ENCODE measurements at regions not wholly inside any gene's neighbourhood (a gene's known extent, or its start where the extent isn't known, plus 50 kb on each side); places are given as distances from the start of the nearest gene placed in this dataset.

- DNase-seq (ENCODE audit: low read depth in 4 of 6, low spot score in 6 of 6), result peak in 1 of 6 donors; percentile 16
- Histone ChIP-seq H3K36me3 (ENCODE audit: control insufficient read depth, insufficient read depth, low read length) (no peaks in the 10 kb centered on the region), H3K4me3 (ENCODE audit: low read depth, low read length) (no peak overlapping the region), H3K4me1 (ENCODE audit: control insufficient read depth, insufficient read depth, low read length) (no peaks in the 10 kb centered on the region), H3K27ac (ENCODE audit: low read depth, low read length) (no peak overlapping the region), H3K27me3 (ENCODE audit: control insufficient read depth, insufficient read depth, low read length) (peaks cover 2% of the 10 kb centered on the region), H3K9me3 (ENCODE audit: control insufficient read depth, insufficient read depth, low read length) (no peaks in the 10 kb centered on the region)
- 47% methylated on average over 7 of the region's 10 CpGs for WGBS (ENCODE audit: insufficient coverage)
These were observed 138.9 kb upstream of the MID1 start for GRCh38 chrX:10759141-10759799.

DNA sequence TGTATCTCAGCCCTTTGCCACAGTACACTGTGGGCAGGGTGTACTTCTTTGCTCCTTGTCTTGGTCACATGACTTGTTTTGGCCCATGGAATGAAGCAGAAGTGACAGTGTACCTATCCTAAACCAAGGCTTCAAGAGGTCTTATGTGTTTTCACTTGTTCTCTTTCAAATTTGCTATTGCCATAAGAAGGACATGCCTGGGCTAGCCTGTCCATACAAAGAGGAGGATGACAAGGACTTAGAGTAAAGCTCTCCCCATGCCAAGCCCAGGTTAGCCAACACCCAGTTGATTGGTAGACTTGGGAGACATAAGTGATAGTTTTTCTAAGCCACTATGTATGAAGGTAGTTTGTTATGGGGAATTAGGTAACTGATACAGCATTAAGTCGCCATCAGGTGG, 141.1 kb upstream of the MID1 start:
- Histone ChIP-seq H3K4me3 (ENCODE audit: low read depth, low read length) (no peak overlapping the region), H3K36me3 (ENCODE audit: control insufficient read depth, insufficient read depth, low read length) (no peaks in the 10 kb centered on the region), H3K27ac (ENCODE audit: low read depth, low read length) (no peak overlapping the region), H3K4me1 (ENCODE audit: control insufficient read depth, insufficient read depth, low read length) (no peaks in the 10 kb centered on the region), H3K27me3 (ENCODE audit: control insufficient read depth, insufficient read depth, low read length) (peaks cover 2% of the 10 kb centered on the region), H3K9me3 (ENCODE audit: control insufficient read depth, insufficient read depth, low read length) (no peaks in the 10 kb centered on the region)
- DNase-seq (ENCODE audit: low read depth in 4 of 6, low spot score in 6 of 6), result no peak
- WGBS (ENCODE audit: insufficient coverage), result no CpG with 5 or more reads among the region's 1 CpG

DNA sequence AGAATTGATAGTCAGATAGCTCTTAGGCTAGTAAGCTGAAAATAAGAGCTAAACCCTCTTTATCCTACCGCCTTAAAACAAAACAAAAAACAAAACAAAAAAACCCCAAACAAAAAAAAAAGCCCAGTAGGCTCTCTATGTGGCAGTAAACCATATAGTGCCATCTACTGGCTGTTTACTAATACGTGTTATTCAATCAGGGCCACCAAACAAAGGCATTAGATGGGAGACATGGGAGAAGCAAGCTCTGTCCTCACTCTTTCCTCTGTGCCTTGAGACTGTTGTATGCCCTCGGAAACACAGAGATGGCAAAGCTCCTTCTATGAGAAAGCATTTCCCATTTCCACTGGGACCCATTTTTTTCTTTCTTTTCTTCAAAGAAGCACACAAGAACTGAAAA, 148.8 kb upstream of the MID1 start:
- Histone ChIP-seq H3K36me3 (ENCODE audit: control insufficient read depth, insufficient read depth, low read length) (no peaks in the 10 kb centered on the region), H3K27me3 (ENCODE audit: control insufficient read depth, insufficient read depth, low read length) (no peaks in the 10 kb centered on the region), H3K4me1 (ENCODE audit: control insufficient read depth, insufficient read depth, low read length) (no peaks in the 10 kb centered on the region), H3K9me3 (ENCODE audit: control insufficient read depth, insufficient read depth, low read length) (no peaks in the 10 kb centered on the region), H3K4me3 (ENCODE audit: low read depth, low read length) (peak overlapping the region; percentile 9), H3K27ac (ENCODE audit: low read depth, low read length) (peak overlapping the region; percentile 81)
- 21% methylated on average over 2 of the region's 3 CpGs for WGBS (ENCODE audit: insufficient coverage)
- DNase-seq (ENCODE audit: low read depth in 4 of 6, low spot score in 6 of 6), result peak in 2 of 6 donors; percentile 53 to 62

DNA sequence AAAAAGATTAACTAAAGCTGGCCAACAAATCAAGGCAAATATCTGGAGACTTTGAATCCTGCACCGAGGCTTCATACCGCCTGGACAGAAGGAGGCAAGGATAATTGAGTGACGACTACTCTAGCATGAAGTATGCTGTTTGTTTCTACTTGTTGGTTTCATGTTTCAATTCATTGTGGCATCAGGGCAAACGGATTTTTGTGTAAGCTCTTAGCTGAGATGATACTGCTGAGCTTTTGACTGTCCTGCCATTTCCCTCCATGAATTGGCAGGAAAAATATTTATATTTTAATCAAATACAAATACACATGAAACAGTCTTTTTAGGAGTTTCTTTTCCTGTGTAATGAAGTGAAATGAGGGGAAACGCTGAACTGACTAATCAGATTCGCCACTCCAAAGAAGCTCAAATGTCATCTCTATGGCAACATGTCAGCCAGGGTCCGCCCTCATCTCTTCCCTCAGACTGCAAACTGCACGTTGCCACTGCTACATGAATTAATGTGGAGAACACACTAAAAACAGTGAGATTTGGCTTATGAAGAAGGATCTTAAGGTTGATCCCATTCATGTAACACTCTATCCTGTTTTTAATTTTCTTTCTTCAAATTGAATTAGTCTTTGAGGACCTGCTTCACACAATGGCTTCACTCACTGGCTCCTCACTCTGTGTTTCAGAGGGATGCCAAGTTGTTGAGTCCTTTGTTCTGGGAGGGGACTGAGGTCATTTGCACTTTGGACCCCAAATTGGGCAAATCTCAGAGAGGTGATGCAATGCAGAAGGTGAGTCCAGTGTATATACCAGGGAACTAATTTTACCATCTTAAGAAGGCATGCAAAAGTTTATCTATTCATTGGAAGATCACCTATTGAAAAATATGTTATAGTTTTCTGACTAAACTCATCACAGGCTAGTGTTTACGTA, 149.6 kb upstream of the MID1 start:
- H3K27me3 ChIP-seq (ENCODE audit: control insufficient read depth, insufficient read depth, low read length), result no peaks in the 10 kb centered on the region
- no peaks in the 10 kb centered on the region for H3K36me3 ChIP-seq (ENCODE audit: control insufficient read depth, insufficient read depth, low read length)
- WGBS (ENCODE audit: insufficient coverage), result 22% methylated on average over 4 of the region's 9 CpGs
- no peaks in the 10 kb centered on the region for H3K9me3 ChIP-seq (ENCODE audit: control insufficient read depth, insufficient read depth, low read length)
- H3K27ac ChIP-seq (ENCODE audit: low read depth, low read length), result peak overlapping the region; percentile 81
- no peaks in the 10 kb centered on the region for H3K4me1 ChIP-seq (ENCODE audit: control insufficient read depth, insufficient read depth, low read length)
- DNase-seq (ENCODE audit: low read depth in 4 of 6, low spot score in 6 of 6), result peak in 3 of 6 donors; percentile 31 to 81 (median 76)
- H3K4me3 ChIP-seq (ENCODE audit: low read depth, low read length), result peak overlapping the region; percentile 9

DNA sequence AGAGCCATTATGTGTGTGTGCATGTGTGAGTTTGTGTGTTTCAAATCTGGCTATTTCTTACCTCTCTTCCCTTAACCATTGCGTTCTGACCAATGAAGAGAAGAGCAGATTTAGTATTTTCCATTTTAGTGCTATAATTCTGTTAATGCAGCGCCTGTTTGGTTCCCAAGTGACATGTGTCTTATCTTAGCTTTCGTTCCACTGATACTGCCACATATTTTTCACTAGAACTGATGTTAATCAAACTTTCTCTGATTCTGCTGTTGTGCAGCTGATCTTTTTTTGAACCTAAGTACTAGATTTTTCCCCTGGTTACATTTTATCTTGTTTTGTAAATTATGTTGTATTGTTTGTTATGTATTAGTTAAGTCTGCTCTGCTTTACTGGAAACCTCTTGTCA, 152.9 kb upstream of the MID1 start:
- Histone ChIP-seq H3K36me3 (ENCODE audit: control insufficient read depth, insufficient read depth, low read length) (no peaks in the 10 kb centered on the region), H3K4me1 (ENCODE audit: control insufficient read depth, insufficient read depth, low read length) (no peaks in the 10 kb centered on the region), H3K9me3 (ENCODE audit: control insufficient read depth, insufficient read depth, low read length) (no peaks in the 10 kb centered on the region), H3K27ac (ENCODE audit: low read depth, low read length) (no peak overlapping the region), H3K4me3 (ENCODE audit: low read depth, low read length) (no peak overlapping the region), H3K27me3 (ENCODE audit: control insufficient read depth, insufficient read depth, low read length) (no peaks in the 10 kb centered on the region)
- WGBS (ENCODE audit: insufficient coverage), result no CpG with 5 or more reads among the region's 3 CpGs
- DNase-seq (ENCODE audit: low read depth in 4 of 6, low spot score in 6 of 6), result no peak

DNA sequence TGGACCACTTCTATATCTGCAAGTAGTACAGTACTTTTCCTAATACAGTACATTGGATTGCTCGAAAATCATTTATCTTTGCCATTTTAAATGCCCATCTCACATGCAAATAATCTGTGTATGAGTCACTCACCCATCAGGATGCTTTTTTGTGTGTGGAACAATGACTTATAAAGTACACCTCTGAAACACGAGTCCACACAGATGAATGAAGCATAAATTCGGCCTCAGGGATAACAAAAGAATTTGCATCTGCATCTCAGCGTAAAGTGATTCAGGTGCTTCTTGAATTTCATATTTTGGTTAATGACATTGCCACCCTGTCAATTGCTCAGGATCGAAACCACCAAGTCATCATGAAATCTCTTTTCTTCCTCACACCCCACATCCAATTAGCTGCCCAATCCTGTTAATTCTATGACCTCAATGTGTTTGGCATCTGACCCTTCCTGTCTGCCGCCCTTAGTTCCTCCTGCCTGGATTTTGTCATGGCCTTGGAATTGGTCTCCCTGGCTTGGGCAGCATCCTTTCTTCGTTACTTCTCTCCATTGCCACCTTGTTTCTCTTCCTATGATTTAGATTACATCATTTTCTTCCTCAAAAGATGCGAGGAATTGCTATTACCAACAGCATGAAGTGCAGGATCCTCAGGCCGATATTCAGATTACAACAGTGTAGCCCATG, 161.6 kb upstream of the MID1 start:
- Histone ChIP-seq H3K36me3 (ENCODE audit: control insufficient read depth, insufficient read depth, low read length) (no peaks in the 10 kb centered on the region), H3K27me3 (ENCODE audit: control insufficient read depth, insufficient read depth, low read length) (peaks cover 4% of the 10 kb centered on the region), H3K4me3 (ENCODE audit: low read depth, low read length) (no peak overlapping the region), H3K4me1 (ENCODE audit: control insufficient read depth, insufficient read depth, low read length) (no peaks in the 10 kb centered on the region), H3K9me3 (ENCODE audit: control insufficient read depth, insufficient read depth, low read length) (no peaks in the 10 kb centered on the region), H3K27ac (ENCODE audit: low read depth, low read length) (no peak overlapping the region)
- WGBS (ENCODE audit: insufficient coverage), result 65% methylated on average over 6 of the region's 9 CpGs
- no peak for DNase-seq (ENCODE audit: low read depth in 4 of 6, low spot score in 6 of 6)

DNA sequence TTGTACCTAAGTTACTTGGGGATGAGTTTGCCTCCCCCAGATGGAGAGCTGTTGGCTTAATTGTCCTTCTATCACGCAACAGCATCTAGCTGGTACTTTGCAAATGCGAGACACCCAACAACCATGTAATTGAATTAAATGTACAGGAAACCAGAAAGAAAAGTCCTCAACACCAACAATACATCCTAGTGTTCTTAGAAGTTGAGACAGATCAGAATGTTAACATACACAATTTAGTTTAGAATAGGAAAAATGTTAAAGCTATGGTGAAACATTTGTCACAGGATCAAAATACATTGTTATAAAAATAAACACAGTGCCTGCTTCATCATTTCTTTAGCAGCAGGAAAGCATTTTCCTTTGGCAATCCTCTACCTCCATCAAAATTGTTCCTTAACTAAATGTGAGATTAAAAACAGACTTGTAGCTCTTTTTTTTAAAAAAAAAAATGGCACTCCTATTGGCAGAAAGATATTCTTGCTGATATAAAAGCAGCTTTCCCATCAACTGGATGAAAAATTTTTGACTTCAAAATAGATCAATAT, 163.1 kb upstream of the MID1 start:
- Histone ChIP-seq H3K4me3 (ENCODE audit: low read depth, low read length) (no peak overlapping the region), H3K27me3 (ENCODE audit: control insufficient read depth, insufficient read depth, low read length) (peaks cover 4% of the 10 kb centered on the region), H3K9me3 (ENCODE audit: control insufficient read depth, insufficient read depth, low read length) (no peaks in the 10 kb centered on the region), H3K27ac (ENCODE audit: low read depth, low read length) (no peak overlapping the region), H3K36me3 (ENCODE audit: control insufficient read depth, insufficient read depth, low read length) (no peaks in the 10 kb centered on the region), H3K4me1 (ENCODE audit: control insufficient read depth, insufficient read depth, low read length) (no peaks in the 10 kb centered on the region)
- WGBS (ENCODE audit: insufficient coverage), result no CpG with 5 or more reads among the region's 2 CpGs
- DNase-seq (ENCODE audit: low read depth in 4 of 6, low spot score in 6 of 6), result no peak

- no peak overlapping the region for H3K27ac ChIP-seq (ENCODE audit: low read depth, low read length)
- DNase-seq (ENCODE audit: low read depth in 4 of 6, low spot score in 6 of 6), result no peak
- no peak overlapping the region for H3K4me3 ChIP-seq (ENCODE audit: low read depth, low read length)
- H3K27me3 ChIP-seq (ENCODE audit: control insufficient read depth, insufficient read depth, low read length), result peaks cover 4% of the 10 kb centered on the region
- 100% methylated on average over 2 of the region's 4 CpGs for WGBS (ENCODE audit: insufficient coverage)
- no peaks in the 10 kb centered on the region for H3K9me3 ChIP-seq (ENCODE audit: control insufficient read depth, insufficient read depth, low read length)
- no peaks in the 10 kb centered on the region for H3K36me3 ChIP-seq (ENCODE audit: control insufficient read depth, insufficient read depth, low read length)
- H3K4me1 ChIP-seq (ENCODE audit: control insufficient read depth, insufficient read depth, low read length), result no peaks in the 10 kb centered on the region
These were observed 166.9 kb upstream of the MID1 start for GRCh38 chrX:10787264-10787663.

GRCh38 chrX:10794203-10794630, 173.8 kb upstream of the MID1 start:
- DNase-seq (ENCODE audit: low read depth in 4 of 6, low spot score in 6 of 6), result no peak
- Histone ChIP-seq H3K4me1 (ENCODE audit: control insufficient read depth, insufficient read depth, low read length) (no peaks in the 10 kb centered on the region), H3K27ac (ENCODE audit: low read depth, low read length) (no peak overlapping the region), H3K36me3 (ENCODE audit: control insufficient read depth, insufficient read depth, low read length) (no peaks in the 10 kb centered on the region), H3K27me3 (ENCODE audit: control insufficient read depth, insufficient read depth, low read length) (no peaks in the 10 kb centered on the region), H3K9me3 (ENCODE audit: control insufficient read depth, insufficient read depth, low read length) (no peaks in the 10 kb centered on the region), H3K4me3 (ENCODE audit: low read depth, low read length) (no peak overlapping the region)
- WGBS (ENCODE audit: insufficient coverage), result no CpG with 5 or more reads among the region's 1 CpG
